Stimulated activated CD4-positive, alpha-beta T cell treated with anti-CD3 and anti-CD28 coated beads, Interleukin-15, amount 100 ng/mL, for 24 hours (primary cell): ENCODE measurements at regions not wholly inside any gene's neighbourhood (a gene's known extent, or its start where the extent isn't known, plus 50 kb on each side); places are given as distances from the start of the nearest gene placed in this dataset.
"Not testable (repeated sequence)": the region's sequence is repeated elsewhere in the genome, so short reads cannot be mapped to it uniquely, and the experiment has no call there.

Source experiments
- DNase-seq: peaks from one replicate; pipeline ENCODE4 v3.0.0-alpha.2; 2020

DNA sequence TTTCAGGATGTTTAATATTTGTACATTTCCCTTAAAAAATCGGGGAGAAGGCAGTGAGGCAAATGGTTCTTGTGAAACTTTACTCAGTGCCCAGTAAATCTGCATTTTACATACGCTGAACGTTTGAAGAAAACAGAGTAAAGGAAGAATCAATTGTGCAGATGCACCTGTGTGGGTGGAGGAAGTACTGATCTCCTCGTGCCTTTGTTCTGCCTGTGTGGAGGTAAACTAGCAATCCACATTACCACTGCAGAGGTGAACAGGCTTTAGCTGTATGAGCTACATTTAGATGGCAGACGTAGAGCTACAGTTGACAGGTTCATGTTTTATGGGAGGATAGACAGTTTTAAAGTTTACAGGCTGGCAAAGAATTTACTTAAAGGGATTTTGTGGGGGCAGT, 62.7 kb upstream of the VIPR2 start:
- DNase-seq = no peak

- no peak for DNase-seq
Observed at GRCh38 chr7:159205833-159206232, 61.2 kb upstream of the VIPR2 start.

DNA sequence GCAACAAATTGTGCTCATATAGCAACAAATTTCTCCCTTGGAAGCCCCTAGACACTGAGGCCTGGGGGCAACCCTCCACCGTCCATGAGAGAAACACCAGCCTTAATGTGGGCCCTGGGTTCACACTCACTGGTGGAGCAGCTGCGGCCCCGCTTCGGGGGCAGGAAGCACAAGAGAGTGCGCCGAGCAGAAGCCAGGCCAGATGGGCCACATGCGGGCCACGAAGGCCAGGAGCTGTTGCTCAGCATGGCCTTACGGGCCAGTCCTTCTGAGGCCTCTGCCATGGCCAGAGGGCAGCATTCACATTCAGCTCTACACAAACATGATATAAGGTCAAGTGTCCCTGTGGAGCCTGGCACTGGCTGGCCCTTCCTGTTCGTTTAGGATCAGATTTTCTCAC, 60.0 kb upstream of the VIPR2 start:
- no peak for DNase-seq

DNA sequence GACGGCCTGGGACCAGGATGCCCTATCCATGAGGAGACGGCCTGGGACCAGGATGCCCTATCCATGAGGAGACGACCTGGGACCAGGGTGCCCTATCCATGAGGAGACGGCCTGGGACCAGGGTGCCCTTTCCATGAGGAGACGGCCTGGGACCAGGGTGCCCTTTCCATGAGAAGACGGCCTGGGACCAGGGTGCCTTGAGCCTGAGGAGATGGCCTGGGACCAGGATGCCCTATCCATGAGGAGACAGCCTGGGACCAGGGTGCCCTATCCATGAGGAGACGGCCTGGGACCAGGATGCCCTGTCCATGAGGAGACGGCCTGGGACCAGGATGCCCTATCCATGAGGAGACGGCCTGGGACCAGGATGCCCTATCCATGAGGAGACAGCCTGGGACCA, 58.6 kb upstream of the VIPR2 start:
- DNase-seq = not testable (repeated sequence)

DNA sequence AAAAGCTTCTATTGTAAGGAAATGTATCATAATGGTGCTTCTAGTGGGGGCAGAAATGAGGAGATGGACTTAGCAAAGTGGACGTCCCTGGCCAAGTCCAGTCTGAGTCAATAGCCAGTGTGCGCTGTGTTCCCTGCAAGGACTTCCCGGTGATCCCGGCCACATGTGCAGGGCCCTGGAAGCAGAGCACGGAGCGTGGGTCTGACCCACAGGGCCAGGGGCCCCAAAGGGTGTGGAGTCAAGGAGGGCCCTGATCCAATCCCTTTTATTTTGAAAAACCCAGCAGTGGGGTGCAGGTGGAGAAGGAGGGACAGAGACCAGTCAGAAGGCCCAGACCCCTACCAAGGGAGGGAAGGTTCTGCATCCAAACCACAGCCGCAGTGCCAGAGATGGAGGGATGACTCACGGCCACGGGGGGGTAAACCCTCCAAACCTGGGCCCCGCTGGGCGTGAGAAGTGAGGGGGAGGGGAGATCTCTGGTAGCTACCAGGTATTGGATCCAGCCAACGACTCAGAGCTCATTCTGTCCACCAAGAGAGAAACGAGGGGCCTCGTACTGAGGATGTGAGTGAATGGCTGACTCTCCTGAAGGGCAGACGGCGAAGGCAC, 57.2 kb upstream of the VIPR2 start:
- DNase-seq = no peak

- no peak for DNase-seq
Observed at GRCh38 chr7:159200421-159200820, 55.8 kb upstream of the VIPR2 start.

- DNase-seq = no peak
Observed at GRCh38 chr7:159198016-159198724, 53.5 kb upstream of the VIPR2 start.

GRCh38 chr7:159197066-159197975, 52.7 kb upstream of the VIPR2 start:
- DNase-seq = peak; percentile 55

GRCh38 chr7:159196584-159196983, 51.9 kb upstream of the VIPR2 start:
- no peak for DNase-seq

- DNase-seq = no peak
Observed at GRCh38 chr7:159195946-159196345, 51.3 kb upstream of the VIPR2 start.
